ENCODE measurements at regions not wholly inside any gene's neighbourhood (a gene's known extent, or its start where the extent isn't known, plus 50 kb on each side); places are given as distances from the start of the nearest gene placed in this dataset.

DNA sequence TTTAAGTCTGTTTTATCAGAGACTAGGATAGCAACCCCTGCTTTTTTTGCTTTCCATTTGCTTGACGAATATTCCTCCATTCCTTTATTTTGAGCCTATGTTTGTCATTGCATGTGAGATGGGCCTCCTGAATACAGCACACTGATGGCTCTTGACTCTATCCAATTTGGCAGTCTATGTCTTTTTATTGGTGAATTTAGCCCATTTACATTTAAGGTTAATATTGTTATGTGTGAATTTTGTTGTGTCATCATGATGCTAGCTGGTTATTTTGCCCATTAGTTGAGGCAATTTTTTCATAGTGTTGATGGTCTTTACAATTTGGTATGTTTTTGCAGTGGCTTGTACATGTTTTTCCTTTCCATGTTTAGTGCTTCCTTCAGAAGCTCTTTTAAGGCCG lies 50.7 kb upstream of the PDE4B start:
- H3K4me1 ChIP-seq (ENCODE audit: control insufficient read depth, insufficient read depth, low read length, unreplicated experiment): no peaks in the 10 kb centered on the region
- H3K4me3 ChIP-seq (ENCODE audit: low read depth, low read length): no peak overlapping the region
- H2AFZ ChIP-seq (ENCODE audit: low read length, unreplicated experiment): no peak overlapping the region
- no peak overlapping the region for H3K27ac ChIP-seq (ENCODE audit: low read depth, low read length)
- H3K79me2 ChIP-seq (ENCODE audit: control insufficient read depth, insufficient read depth, low read length, unreplicated experiment): no peaks in the 10 kb centered on the region
- no peaks in the 10 kb centered on the region for H3K27me3 ChIP-seq (ENCODE audit: insufficient read depth, low read length)
- H3K36me3 ChIP-seq (ENCODE audit: insufficient read depth, low read length): no peaks in the 10 kb centered on the region

Data from ACC112 (cell line).